ENCODE measurements at regions not wholly inside any gene's neighbourhood (a gene's known extent, or its start where the extent isn't known, plus 50 kb on each side); places are given as distances from the start of the nearest gene placed in this dataset.

- no peak for TF ChIP-seq KLF8 (tag by site-specific recombination; IDR thresholded peaks at IDR 0.05)
- TF ChIP-seq ZNF544 (tag by site-specific recombination; IDR thresholded peaks at IDR 0.05), result no peak
- TF ChIP-seq ZNF121 (tag by site-specific recombination; IDR thresholded peaks at IDR 0.05), result no peak
- TF ChIP-seq ZNF830 (tag by site-specific recombination; IDR thresholded peaks at IDR 0.05; ENCODE audit: low read depth), result no peak
- TF ChIP-seq, protein P1, sequence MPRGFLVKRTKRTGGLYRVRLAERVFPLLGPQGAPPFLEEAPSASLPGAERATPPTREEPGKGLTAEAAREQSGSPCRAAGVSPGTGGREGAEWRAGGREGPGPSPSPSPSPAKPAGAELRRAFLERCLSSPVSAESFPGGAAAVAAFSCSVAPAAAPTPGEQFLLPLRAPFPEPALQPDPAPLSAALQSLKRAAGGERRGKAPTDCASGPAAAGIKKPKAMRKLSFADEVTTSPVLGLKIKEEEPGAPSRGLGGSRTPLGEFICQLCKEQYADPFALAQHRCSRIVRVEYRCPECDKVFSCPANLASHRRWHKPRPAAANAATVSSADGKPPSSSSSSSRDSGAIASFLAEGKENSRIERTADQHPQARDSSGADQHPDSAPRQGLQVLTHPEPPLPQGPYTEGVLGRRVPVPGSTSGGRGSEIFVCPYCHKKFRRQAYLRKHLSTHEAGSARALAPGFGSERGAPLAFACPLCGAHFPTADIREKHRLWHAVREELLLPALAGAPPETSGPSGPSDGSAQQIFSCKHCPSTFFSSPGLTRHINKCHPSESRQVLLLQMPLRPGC (tag by site-specific recombination; IDR thresholded peaks at IDR 0.05), result no peak
- TF ChIP-seq ZNF701 (tag by site-specific recombination; IDR thresholded peaks at IDR 0.05), result no peak
- TF ChIP-seq ZBTB49 (tag by site-specific recombination; IDR thresholded peaks at IDR 0.05; ENCODE audit: low read depth), result no peak
- no peak for TF ChIP-seq PATZ1 (tag by site-specific recombination; IDR thresholded peaks at IDR 0.05)
- TF ChIP-seq SALL2 (tag by site-specific recombination; IDR thresholded peaks at IDR 0.05; ENCODE audit: borderline replicate concordance), result no peak
- TF ChIP-seq ZNF16 (tag by site-specific recombination; IDR thresholded peaks at IDR 0.05; ENCODE audit: low read depth), result no peak
Observed at GRCh38 chr4:115883847-115884246, 770.4 kb upstream of the NDST4 start (continued).

- CTCF ChIA-PET, result no interaction called here
- POLR2A ChIA-PET, result no interaction called here
- H3K9me3 ChIP-seq (ENCODE audit: control insufficient read depth, insufficient read depth, low read depth, low read length), result no peaks in the 10 kb centered on the region
- H3K27ac ChIP-seq (ENCODE audit: extremely low read depth, low read depth, low read length), result no peak overlapping the region
- no peaks in the 10 kb centered on the region for H3K36me3 ChIP-seq (ENCODE audit: control insufficient read depth in 2 of 2, insufficient read depth in 1 of 2, low read length in 2 of 2)
- H3K4me1 ChIP-seq (ENCODE audit: control insufficient read depth, insufficient read depth, low read length), result no peaks in the 10 kb centered on the region
- TF ChIP-seq ZBTB21 (tag by site-specific recombination; IDR thresholded peaks at IDR 0.05) (no peak), ZIC2 (tag by site-specific recombination; IDR thresholded peaks at IDR 0.05) (no peak), IKZF3 (tag by site-specific recombination; IDR thresholded peaks at IDR 0.05) (no peak), ZNF501 (tag by site-specific recombination; IDR thresholded peaks at IDR 0.05) (no peak), ZSCAN30 (tag by site-specific recombination; IDR thresholded peaks at IDR 0.05) (no peak), ZNF37A (tag by site-specific recombination; IDR thresholded peaks at IDR 0.05) (no peak)
- TF ChIP-seq, protein P2, sequence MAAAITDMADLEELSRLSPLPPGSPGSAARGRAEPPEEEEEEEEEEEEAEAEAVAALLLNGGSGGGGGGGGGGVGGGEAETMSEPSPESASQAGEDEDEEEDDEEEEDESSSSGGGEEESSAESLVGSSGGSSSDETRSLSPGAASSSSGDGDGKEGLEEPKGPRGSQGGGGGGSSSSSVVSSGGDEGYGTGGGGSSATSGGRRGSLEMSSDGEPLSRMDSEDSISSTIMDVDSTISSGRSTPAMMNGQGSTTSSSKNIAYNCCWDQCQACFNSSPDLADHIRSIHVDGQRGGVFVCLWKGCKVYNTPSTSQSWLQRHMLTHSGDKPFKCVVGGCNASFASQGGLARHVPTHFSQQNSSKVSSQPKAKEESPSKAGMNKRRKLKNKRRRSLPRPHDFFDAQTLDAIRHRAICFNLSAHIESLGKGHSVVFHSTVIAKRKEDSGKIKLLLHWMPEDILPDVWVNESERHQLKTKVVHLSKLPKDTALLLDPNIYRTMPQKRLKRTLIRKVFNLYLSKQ (tag by site-specific recombination; IDR thresholded peaks at IDR 0.05; ENCODE audit: borderline replicate concordance), result no peak
- H3K4me3 ChIP-seq (ENCODE audit: low read depth, low read length), result no peak overlapping the region
Observed at GRCh38 chr4:115883231-115883630, 769.8 kb upstream of the NDST4 start.

- Histone ChIP-seq H3K36me3 (ENCODE audit: control insufficient read depth in 2 of 2, insufficient read depth in 1 of 2, low read length in 2 of 2) (no peaks in the 10 kb centered on the region), H3K4me3 (ENCODE audit: low read depth, low read length) (no peak overlapping the region), H3K4me1 (ENCODE audit: control insufficient read depth, insufficient read depth, low read length) (no peaks in the 10 kb centered on the region), H3K9me3 (ENCODE audit: control insufficient read depth, insufficient read depth, low read depth, low read length) (no peaks in the 10 kb centered on the region), H3K27ac (ENCODE audit: extremely low read depth, low read depth, low read length) (no peak overlapping the region)
- CTCF ChIA-PET, result interaction anchor here (1.9 kb wide), 1 partner anchor 21 kb away, joined by 4 read pairs; no protein-coding TSS in a partner anchor
- POLR2A ChIA-PET, result no interaction called here
- no peak for TF ChIP-seq PRDM2 (tag by site-specific recombination; IDR thresholded peaks at IDR 0.05; ENCODE audit: borderline replicate concordance)
Observed at GRCh38 chr4:115873048-115873447, 759.6 kb upstream of the NDST4 start.
